ENCODE measurements at regions not wholly inside any gene's neighbourhood (a gene's known extent, or its start where the extent isn't known, plus 50 kb on each side); places are given as distances from the start of the nearest gene placed in this dataset.

- WGBS (ENCODE audit: insufficient coverage, low coverage, low lambda C conversion rate, missing lambda C conversion rate) = 90% methylated on average over 1 of the region's 1 CpG
- H3K4me1 ChIP-seq = no peaks in the 10 kb centered on the region
- H3K27ac ChIP-seq = no peak overlapping the region
- intact Hi-C loops (cut with DNase I) = no loop called here
- DNase-seq (no peak), ATAC-seq (no peak)
- no peaks in the 10 kb centered on the region for H3K9me3 ChIP-seq
- no peak for TF ChIP-seq CTCF (IDR thresholded peaks at IDR 0.05)
- no peak for TF ChIP-seq POLR2A (IDR thresholded peaks at IDR 0.05)
- H3K36me3 ChIP-seq = no peaks in the 10 kb centered on the region
- H3K4me3 ChIP-seq = no peak overlapping the region
- no peaks in the 10 kb centered on the region for H3K27me3 ChIP-seq
Observed at GRCh38 chr3:159210336-159210735, 408.5 kb downstream of the MFSD1 start.

DNA sequence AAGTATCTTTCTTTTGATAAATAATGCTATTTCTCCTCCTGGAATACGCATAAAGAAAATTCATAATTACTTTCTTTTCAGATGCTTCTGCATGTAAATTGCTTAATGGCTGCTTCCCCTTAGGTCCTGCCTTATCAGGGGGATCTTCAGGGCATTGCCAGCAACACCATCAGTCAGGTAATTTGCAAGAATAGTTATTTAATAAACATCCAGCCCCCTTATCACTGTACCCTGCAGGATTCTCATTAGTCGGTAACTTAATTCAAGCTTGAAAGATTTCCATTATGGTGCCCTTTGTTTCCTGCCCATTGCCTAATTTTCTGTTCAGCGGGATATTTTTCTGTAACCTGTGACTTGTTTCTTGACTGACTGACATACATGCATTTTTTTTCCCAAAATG, 414.5 kb downstream of the MFSD1 start:
- TF ChIP-seq CTCF (IDR thresholded peaks at IDR 0.05) (no peak), POLR2A (IDR thresholded peaks at IDR 0.05) (no peak)
- no peak overlapping the region for H3K27ac ChIP-seq
- ATAC-seq (no peak), DNase-seq (no peak)
- intact Hi-C loops (cut with DNase I) = no loop called here
- 74% methylated on average over 3 of the region's 3 CpGs for WGBS (ENCODE audit: insufficient coverage, low coverage, low lambda C conversion rate, missing lambda C conversion rate)
- H3K36me3 ChIP-seq = no peaks in the 10 kb centered on the region
- no peaks in the 10 kb centered on the region for H3K4me1 ChIP-seq
- H3K9me3 ChIP-seq = no peaks in the 10 kb centered on the region
- H3K27me3 ChIP-seq = no peaks in the 10 kb centered on the region
- H3K4me3 ChIP-seq = no peak overlapping the region

DNA sequence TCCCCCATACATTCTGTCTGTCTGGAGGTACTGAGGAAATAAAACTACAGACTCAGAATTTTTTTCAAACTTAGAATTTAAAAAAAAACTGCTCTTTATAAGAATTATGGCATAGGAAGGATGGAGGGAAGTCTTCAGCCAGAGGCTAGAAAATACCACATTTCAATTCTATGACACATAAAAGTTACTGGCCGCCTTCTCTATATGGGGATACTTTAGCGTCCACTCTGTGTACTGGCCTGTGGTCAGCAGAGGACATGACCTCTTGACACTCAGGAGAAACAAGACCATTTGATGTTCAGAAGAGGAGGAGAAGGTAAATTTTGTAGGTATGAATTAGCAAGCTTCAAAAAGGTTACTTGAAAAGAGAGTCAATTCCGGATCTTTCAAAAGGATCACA, 417.4 kb downstream of the MFSD1 start:
- TF ChIP-seq CTCF (IDR thresholded peaks at IDR 0.05) (no peak), POLR2A (IDR thresholded peaks at IDR 0.05) (no peak)
- H3K27ac ChIP-seq = no peak overlapping the region
- DNase-seq (no peak), ATAC-seq (no peak)
- no peaks in the 10 kb centered on the region for H3K27me3 ChIP-seq
- no peaks in the 10 kb centered on the region for H3K9me3 ChIP-seq
- no peaks in the 10 kb centered on the region for H3K4me1 ChIP-seq
- 81% methylated on average over 3 of the region's 3 CpGs for WGBS (ENCODE audit: insufficient coverage, low coverage, low lambda C conversion rate, missing lambda C conversion rate)
- no peak overlapping the region for H3K4me3 ChIP-seq
- intact Hi-C loops (cut with DNase I) = no loop called here
- no peaks in the 10 kb centered on the region for H3K36me3 ChIP-seq

GRCh38 chr3:159221335-159221734, 419.5 kb downstream of the MFSD1 start:
- intact Hi-C loops (cut with DNase I) = no loop called here
- no peak for ATAC-seq
- WGBS (ENCODE audit: insufficient coverage, low coverage, low lambda C conversion rate, missing lambda C conversion rate) = 58% methylated on average over 1 of the region's 1 CpG

More at GRCh38 chr3:159221335-159221734, 419.5 kb downstream of the MFSD1 start:
- no peaks in the 10 kb centered on the region for H3K27me3 ChIP-seq
- H3K4me3 ChIP-seq = no peak overlapping the region
- H3K9me3 ChIP-seq = no peaks in the 10 kb centered on the region
- no peaks in the 10 kb centered on the region for H3K4me1 ChIP-seq
- H3K27ac ChIP-seq = no peak overlapping the region
- no peak for DNase-seq
- no peaks in the 10 kb centered on the region for H3K36me3 ChIP-seq
- TF ChIP-seq POLR2A (IDR thresholded peaks at IDR 0.05) (no peak), CTCF (IDR thresholded peaks at IDR 0.05) (no peak)
